H4 (cell line): ENCODE measurements at regions not wholly inside any gene's neighbourhood (a gene's known extent, or its start where the extent isn't known, plus 50 kb on each side); places are given as distances from the start of the nearest gene placed in this dataset.

ENCODE experiments used
- DNase-seq: peaks from one replicate; pipeline ENCODE4 v3.0.0-alpha.2; 2015; ENCODE audit warnings: low spot score

DNA sequence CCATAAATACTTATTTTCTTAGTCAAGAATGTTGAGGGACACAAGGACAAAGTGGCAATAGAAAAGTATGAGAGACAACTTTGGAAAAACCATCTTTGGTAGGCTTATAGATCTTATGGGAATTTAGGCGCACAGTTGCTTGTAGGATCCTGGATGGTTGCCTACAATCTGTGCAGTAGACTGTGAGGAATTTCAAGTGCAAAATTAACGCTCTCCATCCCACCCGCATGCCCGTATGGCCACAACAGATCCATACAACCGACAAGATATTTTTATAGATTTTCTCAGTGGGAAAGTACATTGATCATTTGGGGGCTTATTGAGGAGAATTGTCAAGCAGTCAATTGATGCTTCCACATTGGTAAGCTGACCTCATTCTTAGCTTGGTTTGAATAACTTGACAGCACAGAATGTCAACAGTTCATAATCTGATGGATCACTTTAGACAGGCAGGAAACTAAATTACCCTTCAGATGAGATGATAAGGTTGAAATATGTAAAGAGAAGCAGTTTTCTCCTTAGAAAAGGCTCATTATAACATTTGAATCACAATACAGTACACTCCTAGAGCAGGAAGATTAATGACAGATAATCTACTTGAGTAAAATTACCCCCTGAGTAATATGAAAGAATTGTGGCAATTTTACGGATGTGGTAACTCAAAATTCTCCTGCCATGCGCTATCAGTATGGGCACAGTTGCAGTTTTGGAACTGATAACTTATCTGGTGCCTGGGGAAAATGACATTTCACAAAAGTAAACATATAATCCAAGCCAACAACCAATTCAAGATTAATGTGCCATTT, 479.7 kb downstream of the KIF20B start:
- DNase-seq, result peak; percentile 36

DNA sequence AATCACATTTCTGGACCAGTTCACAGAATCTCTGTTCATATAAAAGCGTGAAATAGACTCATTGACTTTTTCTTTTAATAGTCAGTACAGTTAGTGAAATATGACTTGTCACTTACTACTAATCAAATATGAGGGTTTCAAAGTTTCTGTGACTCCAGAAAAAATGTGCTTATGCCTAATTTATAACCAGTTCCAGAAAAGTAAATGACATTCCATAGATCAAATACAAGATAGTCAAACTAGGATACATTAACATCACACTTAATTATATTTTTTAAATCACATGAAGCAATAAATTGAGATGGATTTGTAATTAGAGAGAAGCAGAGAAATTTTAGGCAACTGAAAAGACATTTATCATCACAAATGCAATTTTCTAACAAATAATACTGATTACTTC, 491.4 kb downstream of the KIF20B start:
- DNase-seq, result no peak

DNA sequence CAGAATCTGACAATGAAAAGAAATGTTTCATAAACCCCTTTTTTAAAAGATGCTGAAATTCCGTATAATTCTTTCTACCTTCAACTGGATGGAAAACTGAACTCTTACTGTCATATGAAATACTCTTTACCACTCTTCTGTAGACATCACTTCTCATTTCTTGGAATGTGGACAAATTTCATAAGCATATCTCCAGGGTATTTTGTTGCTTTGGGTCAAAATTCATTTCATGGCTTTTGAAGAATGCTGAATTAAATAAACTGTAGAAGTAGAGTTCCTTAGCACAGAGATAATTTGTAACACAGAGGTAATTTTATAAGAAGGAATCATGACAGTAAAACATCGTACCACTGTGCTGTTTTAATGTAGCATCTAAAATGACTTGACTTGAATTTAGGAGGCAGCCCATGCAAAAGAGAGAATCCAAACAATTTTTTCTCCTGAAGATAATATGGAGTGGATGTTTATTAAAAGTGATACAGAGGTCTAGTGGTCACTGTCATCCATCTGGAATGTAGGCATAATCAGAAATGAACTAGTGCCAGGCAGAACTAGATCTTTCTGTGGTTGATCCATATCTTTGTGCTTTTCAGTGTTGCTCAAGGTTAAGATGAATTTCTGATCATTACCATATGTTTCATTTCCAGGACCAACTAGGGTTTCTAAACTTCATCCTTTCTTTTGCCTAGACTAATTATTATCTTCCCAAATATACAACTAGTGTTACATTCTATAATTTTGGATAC, 492.0 kb downstream of the KIF20B start:
- DNase-seq, result peak; percentile 54

GRCh38 chr10:90195288-90195840, 494.0 kb downstream of the KIF20B start:
- peak; percentile 55 for DNase-seq

DNA sequence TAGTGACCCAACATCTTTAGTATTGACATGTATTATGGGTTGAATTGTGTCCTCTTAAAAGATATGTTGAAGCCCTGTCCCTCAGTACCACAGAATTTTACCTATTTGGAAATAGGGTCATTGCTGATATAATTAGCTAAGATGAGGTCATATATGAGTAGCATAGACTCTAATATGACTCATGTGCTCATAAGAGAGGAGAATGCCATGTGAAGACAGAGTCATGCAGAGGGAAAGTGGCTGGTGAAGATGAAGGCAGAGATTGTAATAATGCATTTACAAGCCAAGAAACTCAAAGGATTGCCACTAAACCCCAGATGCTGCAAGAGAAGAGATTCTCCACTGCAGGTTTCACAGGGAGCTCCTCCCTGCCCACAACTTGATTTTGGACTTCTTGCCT, 496.4 kb downstream of the KIF20B start:
- peak; percentile 56 for DNase-seq

DNA sequence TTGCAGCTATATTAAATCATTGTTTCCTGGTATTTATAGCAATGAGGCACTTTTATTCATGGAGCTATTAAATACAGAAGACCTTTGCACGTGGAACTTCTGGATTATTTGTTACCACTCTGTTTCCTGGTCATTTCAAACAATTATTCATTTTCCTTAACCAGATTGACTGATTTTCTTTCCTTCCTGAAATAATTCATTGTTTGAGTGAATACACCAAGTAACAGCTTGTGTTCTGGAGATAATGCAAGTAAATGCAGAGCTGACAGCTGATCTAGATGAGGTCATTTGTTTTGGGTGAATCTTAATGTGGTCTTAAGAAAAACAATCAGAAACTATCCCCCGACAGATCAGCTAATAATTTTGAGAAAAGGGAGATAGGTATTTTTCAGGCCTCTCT, 497.7 kb downstream of the KIF20B start:
- DNase-seq, result no peak

DNA sequence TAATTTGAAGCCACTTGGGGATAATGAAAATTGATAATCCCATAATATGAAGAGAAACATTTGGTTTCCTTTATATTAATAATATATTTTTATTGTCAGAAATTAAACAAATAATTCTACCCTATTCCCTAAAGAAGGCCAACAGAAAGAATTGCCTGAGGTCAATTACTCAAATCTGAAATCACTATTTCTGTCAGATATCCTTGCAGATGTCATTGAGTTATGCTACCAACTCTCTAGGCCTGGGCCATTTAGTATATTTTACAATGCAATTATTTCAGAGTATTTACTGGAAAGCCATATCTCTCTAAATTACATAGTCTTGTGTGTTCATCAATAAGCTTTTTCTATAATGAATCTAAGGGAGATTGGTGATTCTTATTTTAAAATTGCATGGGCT, 498.1 kb downstream of the KIF20B start:
- DNase-seq, result no peak

DNA sequence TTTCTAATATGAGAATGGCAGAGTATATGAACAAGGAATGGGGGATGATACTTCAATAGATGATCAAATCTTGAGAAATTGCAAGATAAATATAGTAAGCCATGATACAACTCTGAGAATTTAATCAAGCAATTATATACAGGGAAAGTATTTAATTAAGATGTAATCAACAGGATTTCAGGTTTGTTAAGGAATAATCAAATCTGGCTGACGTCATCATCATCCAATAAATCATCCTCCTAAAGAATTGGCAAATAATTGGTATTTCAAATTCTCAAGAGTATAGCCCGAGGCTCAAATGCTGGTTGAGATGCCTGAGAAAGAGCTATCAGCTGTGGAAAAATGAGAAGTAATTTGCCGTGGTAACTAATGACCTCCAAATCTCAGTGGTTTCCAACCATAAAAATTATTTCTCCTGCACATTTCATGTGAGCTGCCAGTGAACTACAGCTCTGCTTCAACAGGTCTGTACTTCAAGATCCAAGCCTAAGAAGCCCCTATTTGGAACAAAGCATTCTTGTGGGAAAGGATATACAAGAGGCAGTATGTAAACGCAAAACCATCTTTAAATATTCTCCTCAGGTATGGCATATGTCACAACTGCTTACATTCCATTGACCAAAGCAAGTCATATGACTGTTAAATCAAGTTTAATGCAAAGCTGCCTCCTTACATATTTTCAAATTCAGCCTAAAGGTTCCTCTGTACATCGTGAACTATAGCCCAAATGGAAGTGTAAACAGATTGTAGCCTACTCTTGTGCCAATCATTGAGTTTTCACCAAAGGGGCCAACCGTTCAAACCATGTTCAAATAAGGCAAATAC, 503.0 kb downstream of the KIF20B start:
- peak; percentile 34 for DNase-seq

DNA sequence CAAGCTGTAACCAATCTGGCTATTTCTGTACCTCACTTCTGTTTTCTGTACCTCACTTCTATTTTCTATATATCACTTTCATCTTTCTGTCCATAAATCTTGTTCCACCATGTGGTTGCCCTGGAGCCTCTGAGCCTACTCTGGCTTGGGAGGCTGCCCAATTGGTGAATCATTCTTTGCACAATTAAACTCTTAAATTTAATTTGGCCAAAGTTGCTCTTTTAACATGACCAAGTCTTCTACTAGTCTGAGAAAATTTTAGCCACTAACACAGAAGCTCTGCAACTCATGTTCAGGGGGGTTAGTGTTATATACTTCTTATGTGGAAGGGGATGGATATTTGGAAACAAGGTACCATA, 503.5 kb downstream of the KIF20B start:
- DNase-seq, result peak; percentile 80

- no peak for DNase-seq
Measured at GRCh38 chr10:90205340-90205739, 503.9 kb downstream of the KIF20B start.

- DNase-seq, result no peak
Measured at GRCh38 chr10:90213346-90213745, 512.0 kb downstream of the KIF20B start.

GRCh38 chr10:90218846-90219245, 517.5 kb downstream of the KIF20B start:
- no peak for DNase-seq

- peak; percentile 58 for DNase-seq
Measured at GRCh38 chr10:90222372-90222771, 521.0 kb downstream of the KIF20B start.

DNA sequence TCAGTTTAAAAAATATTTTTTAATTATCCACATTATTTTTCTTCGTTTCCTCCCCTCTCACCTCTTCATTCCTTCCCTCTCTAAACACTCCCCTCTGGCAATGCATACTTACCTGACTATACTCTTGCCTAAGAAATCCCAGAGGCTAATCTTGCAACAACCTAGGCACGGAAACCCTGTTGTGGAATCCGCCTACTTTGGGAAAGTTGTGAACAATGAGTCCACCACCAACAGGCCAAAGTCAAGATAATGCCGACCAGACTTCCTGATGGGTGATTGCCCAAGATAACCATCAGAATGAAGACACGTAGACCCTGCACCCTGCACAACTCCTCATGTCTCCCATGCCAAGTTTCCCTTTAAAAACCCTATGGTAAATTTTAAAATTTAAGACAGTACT, 521.5 kb downstream of the KIF20B start:
- peak; percentile 23 for DNase-seq

DNA sequence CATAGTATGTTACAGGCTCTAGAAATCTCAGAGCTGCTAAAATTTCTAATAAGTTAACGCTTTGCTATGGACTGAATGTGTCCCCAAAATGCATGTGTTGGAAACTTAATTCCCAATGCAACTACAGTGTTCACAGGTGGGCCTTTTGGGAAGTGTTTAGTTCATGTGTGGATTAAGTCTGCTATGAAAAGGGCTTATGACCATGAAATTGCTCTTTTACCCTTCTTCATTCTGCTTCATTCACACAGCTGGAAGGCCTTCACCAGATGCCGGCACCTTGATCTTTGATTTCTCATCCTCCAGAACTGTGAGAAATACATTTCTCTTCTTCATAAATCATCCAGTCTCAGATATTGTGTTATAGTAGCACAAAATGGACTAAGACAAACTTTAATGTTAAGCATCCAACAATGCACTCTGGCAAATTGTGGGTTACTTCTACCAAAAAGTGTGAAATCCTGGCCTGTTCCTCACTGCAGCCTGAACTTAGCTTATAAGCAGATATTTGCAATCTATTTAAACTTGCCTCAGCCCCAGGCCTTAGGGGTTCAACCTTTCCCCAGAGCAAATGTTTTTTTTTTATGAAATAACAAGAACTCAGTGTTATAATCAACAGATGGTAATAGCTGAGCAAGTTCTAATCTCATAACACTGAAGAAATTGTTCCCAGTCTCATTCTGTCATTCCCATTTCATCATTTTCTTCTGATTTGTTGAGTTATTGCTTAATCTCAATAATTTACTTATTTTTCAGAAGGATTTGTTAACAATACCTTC, 523.6 kb downstream of the KIF20B start:
- DNase-seq, result no peak

GRCh38 chr10:90226517-90226916, 525.1 kb downstream of the KIF20B start:
- DNase-seq, result peak; percentile 59

GRCh38 chr10:90227217-90227656, 525.8 kb downstream of the KIF20B start:
- peak; percentile 95 for DNase-seq

- peak; percentile 53 for DNase-seq
Measured at GRCh38 chr10:90227786-90228185, 526.4 kb downstream of the KIF20B start.

DNA sequence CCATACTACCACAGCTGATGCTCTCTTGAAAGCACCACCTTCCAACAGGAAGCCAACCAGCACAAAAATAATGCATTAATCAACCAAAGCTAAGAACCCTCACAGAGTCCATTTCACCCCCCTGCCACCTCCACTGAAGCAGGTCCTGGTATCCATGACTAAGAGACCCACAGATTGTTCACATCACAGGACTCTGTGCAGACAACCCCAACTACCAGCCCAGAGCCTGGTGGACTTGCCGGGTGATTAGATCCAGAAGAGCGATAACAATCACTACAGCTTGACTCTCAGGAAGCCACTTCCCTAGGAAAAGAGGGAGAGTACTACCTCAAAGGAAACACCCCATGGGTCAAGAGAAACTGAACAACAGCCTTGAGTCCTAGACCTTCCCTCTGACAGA, 528.1 kb downstream of the KIF20B start:
- DNase-seq, result no peak

- DNase-seq, result peak; percentile 37
Measured at GRCh38 chr10:90233805-90234204, 532.4 kb downstream of the KIF20B start.

DNA sequence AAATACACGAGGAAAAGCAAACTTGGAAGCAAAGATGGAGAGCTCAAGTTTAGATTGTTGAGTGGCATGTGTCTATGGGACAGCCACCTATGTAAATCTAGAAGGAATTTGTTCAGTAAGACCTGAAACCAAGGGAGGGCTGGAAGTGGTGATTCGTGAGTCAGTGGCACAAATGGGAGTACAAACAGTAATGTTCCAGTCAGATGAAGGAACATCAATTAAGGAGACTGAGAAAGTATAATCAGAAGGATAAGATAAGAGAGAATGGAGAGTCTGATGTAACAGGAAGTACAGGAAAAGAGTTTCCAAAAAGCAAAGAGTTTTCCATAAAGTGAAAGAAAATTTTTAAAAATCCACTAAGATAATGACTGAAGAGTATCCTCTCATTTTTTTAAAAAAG, 544.2 kb downstream of the KIF20B start:
- DNase-seq, result no peak
